ENCODE measurements at regions not wholly inside any gene's neighbourhood (a gene's known extent, or its start where the extent isn't known, plus 50 kb on each side); places are given as distances from the start of the nearest gene placed in this dataset.

GRCh38 chr20:17889226-17889625 lies 79.4 kb downstream of the SNX5 start:
- TF ChIP-seq CTCF (IDR thresholded peaks at IDR 0.05) (no peak), EP300 (IDR thresholded peaks at IDR 0.05) (no peak)
